H1 (cell line): ENCODE measurements at regions not wholly inside any gene's neighbourhood (a gene's known extent, or its start where the extent isn't known, plus 50 kb on each side); places are given as distances from the start of the nearest gene placed in this dataset.

Experiments used
- CTCF ChIA-PET: fragments of 300-600 bp; sonication (Branson Sonifier 250); formaldehyde crosslinking; loops from one replicate; lab custom pipeline; 2021; ENCODE audit not compliant: partially characterized antibody; lab: Charles Lee
- POLR2A ChIA-PET: fragments of 300-600 bp; sonication (Branson Sonifier 250); formaldehyde crosslinking; loops from one replicate; lab custom pipeline; 2021; ENCODE audit warnings: inconsistent platforms; ENCODE audit not compliant: partially characterized antibody; lab: Charles Lee
- DNase-seq, 2 experiments: peaks; one replicate each; pipeline versions ENCODE4 v3.0.0 to v3.0.0-alpha.2; 2010 to 2022; ENCODE audit warnings: low spot score in 2 of 2, low read depth in 1 of 2, mixed read lengths in 1 of 2
- FAIRE-seq: peaks from 2 replicates; lab custom pipeline; 2011; peaks lifted over from hg19 to GRCh38; lab: Jason Lieb, UNC
- H2AFZ ChIP-seq: 2 replicates; pipeline ENCODE4 v1.8.1; 2012; ENCODE audit warnings: low read length, inconsistent platforms
- H2AK5ac ChIP-seq: 2 replicates; pipeline ENCODE4 v1.6.1; 2013; ENCODE audit warnings: low read depth, low read length
- H2BK120ac ChIP-seq: replicated peaks from 2 replicates; pipeline ENCODE3; 2013; ENCODE audit warnings: low read depth, low read length, inconsistent platforms
- H2BK12ac ChIP-seq: 2 replicates; pipeline ENCODE4 v1.6.1; 2013; ENCODE audit warnings: low read depth, low read length
- H2BK15ac ChIP-seq: 2 replicates; pipeline ENCODE4 v1.6.1; 2013; ENCODE audit warnings: low read length
- H2BK20ac ChIP-seq: 2 replicates; pipeline ENCODE4 v1.6.1; 2013; ENCODE audit warnings: low read length
- H2BK5ac ChIP-seq: 2 replicates; pipeline ENCODE4 v1.6.1; 2013; ENCODE audit warnings: low read depth, low read length
- H3K14ac ChIP-seq: 2 replicates; pipeline ENCODE4 v1.6.1; 2013; ENCODE audit warnings: inconsistent platforms; ENCODE audit not compliant: insufficient read length
- H3K18ac ChIP-seq: 2 replicates; pipeline ENCODE4 v1.6.1; 2013; ENCODE audit warnings: low read length; ENCODE audit errors: extremely low read depth
- H3K23ac ChIP-seq: 2 replicates; pipeline ENCODE4 v1.6.1; 2013; ENCODE audit warnings: inconsistent platforms; ENCODE audit not compliant: insufficient read length
- H3K23me2 ChIP-seq: 2 replicates; pipeline ENCODE4 v1.6.1; 2013; ENCODE audit warnings: low read depth, low read length
- H3K27ac ChIP-seq: 2 replicates; pipeline ENCODE4 v1.6.1; 2011; ENCODE audit warnings: low read depth, low read length, inconsistent platforms
- H3K27me3 ChIP-seq, 4 experiments: replicated peaks in 1 of 4; 1 replicate in 1 of 4; 2 replicates in 3 of 4; pipeline versions ENCODE4 v1.6.1 to v1.8.1; 2011 to 2013; ENCODE audit warnings: low read length in 3 of 4, mild to moderate bottlenecking in 3 of 4, inconsistent platforms in 2 of 4, mixed read lengths in 2 of 4, moderate library complexity in 1 of 4; ENCODE audit not compliant: control insufficient read depth in 3 of 4, insufficient read depth in 3 of 4; ENCODE audit errors: extremely low read depth in 1 of 4
- H3K36me3 ChIP-seq, 4 experiments: 2 replicates each; pipeline versions ENCODE4 v1.6.1 to v1.8.1; 2011 to 2013; ENCODE audit warnings: mild to moderate bottlenecking in 4 of 4, low read length in 3 of 4, moderate library complexity in 2 of 4, control low read depth in 1 of 4, inconsistent platforms in 1 of 4; ENCODE audit not compliant: insufficient read depth in 4 of 4, control insufficient read depth in 2 of 4
- H3K4ac ChIP-seq: replicated peaks from 2 replicates; pipeline ENCODE3; 2013; ENCODE audit warnings: low read length, low read depth, mixed read lengths, inconsistent platforms; ENCODE audit not compliant: insufficient read length
- H3K4me1 ChIP-seq, 4 experiments: replicated peaks in 1 of 4; 1 replicate in 1 of 4; 2 replicates in 3 of 4; pipeline versions ENCODE4 v1.6.1 to v1.8.1; 2011 to 2013; ENCODE audit warnings: low read length in 3 of 4, inconsistent platforms in 2 of 4, mixed read lengths in 1 of 4; ENCODE audit not compliant: insufficient read depth in 4 of 4, control insufficient read depth in 3 of 4
- H3K4me2 ChIP-seq, 2 experiments: 2 replicates each; pipeline versions ENCODE4 v1.6.1 to v1.8.1; 2011 to 2013; ENCODE audit warnings: low read depth in 2 of 2, low read length in 2 of 2, control low read depth in 1 of 2, inconsistent platforms in 1 of 2, mild to moderate bottlenecking in 1 of 2; ENCODE audit not compliant: insufficient read depth in 1 of 2
- H3K4me3 ChIP-seq, 4 experiments: fragments of 200-600, 300-600 bp in 1 of 4; sonication (generic), shearing (Covaris generic), sonication (Bioruptor Twin) in 1 of 4; 2 replicates each; pipeline versions ENCODE4 v1.5.1 to v1.8.1; 2011 to 2016; ENCODE audit warnings: low read length in 4 of 4, low read depth in 3 of 4, control low read depth in 2 of 4, inconsistent platforms in 2 of 4, mild to moderate bottlenecking in 2 of 4, mixed read lengths in 1 of 4, moderate library complexity in 1 of 4; ENCODE audit not compliant: insufficient read depth in 2 of 4; ENCODE audit errors: extremely low read depth in 1 of 4
- H3K56ac ChIP-seq: replicated peaks from 2 replicates; pipeline ENCODE3; 2013; ENCODE audit warnings: low read depth, mild to moderate bottlenecking, mixed read lengths, low read length, inconsistent platforms; ENCODE audit not compliant: insufficient read length
- H3K79me1 ChIP-seq: 2 replicates; pipeline ENCODE4 v1.6.1; 2013; ENCODE audit warnings: low read depth, low read length, control low read depth
- H3K79me2 ChIP-seq, 2 experiments: 2 replicates each; pipeline versions ENCODE4 v1.6.1 to v1.8.1; 2012 to 2013; ENCODE audit warnings: low read length in 2 of 2, mild to moderate bottlenecking in 2 of 2, inconsistent platforms in 1 of 2; ENCODE audit not compliant: insufficient read depth in 2 of 2, control insufficient read depth in 1 of 2
- H3K9ac ChIP-seq, 4 experiments: replicated peaks in 1 of 4; 1 replicate in 1 of 4; 2 replicates in 3 of 4; pipeline versions ENCODE4 v1.6.1 to v1.8.1; 2011 to 2013; ENCODE audit warnings: low read depth in 3 of 4, low read length in 3 of 4, control low read depth in 2 of 4, mild to moderate bottlenecking in 2 of 4, moderate library complexity in 2 of 4, inconsistent platforms in 1 of 4; ENCODE audit errors: extremely low read depth in 1 of 4
- H3K9me3 ChIP-seq, 2 experiments: 2 replicates each; pipeline versions ENCODE4 v1.6.1 to v1.8.1; 2012 to 2013; ENCODE audit warnings: mild to moderate bottlenecking in 2 of 2, moderate library complexity in 2 of 2, control low read depth in 1 of 2, inconsistent platforms in 1 of 2, low read depth in 1 of 2, low read length in 1 of 2, mixed read lengths in 1 of 2; ENCODE audit not compliant: insufficient read depth in 2 of 2
- H4K20me1 ChIP-seq, 2 experiments: replicated peaks in 1 of 2; 2 replicates each; pipeline versions ENCODE3 to v1.8.1; 2011 to 2013; ENCODE audit warnings: inconsistent platforms in 2 of 2, low read length in 2 of 2, mild to moderate bottlenecking in 1 of 2; ENCODE audit not compliant: insufficient read depth in 2 of 2, control insufficient read depth in 1 of 2
- H4K5ac ChIP-seq: 2 replicates; pipeline ENCODE4 v1.6.1; 2013; ENCODE audit warnings: low read length, low read depth, mixed read lengths, inconsistent platforms; ENCODE audit not compliant: insufficient read length
- H4K8ac ChIP-seq: 2 replicates; pipeline ENCODE4 v1.8.0; 2013; ENCODE audit warnings: mild to moderate bottlenecking, moderate library complexity, low read length, inconsistent platforms; ENCODE audit not compliant: insufficient read depth; ENCODE audit errors: extremely low read depth
- H4K91ac ChIP-seq: replicated peaks from 2 replicates; pipeline ENCODE3; 2013; ENCODE audit warnings: low read length, mixed read lengths, inconsistent platforms; ENCODE audit not compliant: insufficient read length
- CEBPB ChIP-seq: IDR thresholded peaks from 2 replicates; pipeline ENCODE4 v1.6.1; 2012; ENCODE audit warnings: low read depth, low read length
- KDM1A ChIP-seq: fragments of 200-600, 300-600 bp; sonication (generic); IDR thresholded peaks from 2 replicates; pipeline ENCODE4 v1.7.1; 2016; ENCODE audit warnings: mild to moderate bottlenecking, low read length, borderline replicate concordance
- TCF12 ChIP-seq: IDR thresholded peaks from 2 replicates; pipeline ENCODE4 v1.6.1; 2011; ENCODE audit warnings: low read depth, mild to moderate bottlenecking, low read length
- WGBS, 2 experiments: shearing (Covaris generic) in 1 of 2; methylation state at CpG; one replicate each; pipeline versions ENCODE4 v1.1.6 to v1.1.7; 2013 to 2015; ENCODE audit warnings: low lambda C conversion rate in 2 of 2, mixed read lengths in 2 of 2, inconsistent platforms in 1 of 2, low coverage in 1 of 2, missing lambda C conversion rate in 1 of 2; ENCODE audit not compliant: insufficient replicate concordance in 2 of 2, insufficient coverage in 1 of 2, insufficient read length in 1 of 2; ENCODE audit errors: extremely low coverage in 1 of 2, missing lambda C conversion rate in 1 of 2; 5-methylcytosine and 5-hydroxymethylcytosine counted together

DNA sequence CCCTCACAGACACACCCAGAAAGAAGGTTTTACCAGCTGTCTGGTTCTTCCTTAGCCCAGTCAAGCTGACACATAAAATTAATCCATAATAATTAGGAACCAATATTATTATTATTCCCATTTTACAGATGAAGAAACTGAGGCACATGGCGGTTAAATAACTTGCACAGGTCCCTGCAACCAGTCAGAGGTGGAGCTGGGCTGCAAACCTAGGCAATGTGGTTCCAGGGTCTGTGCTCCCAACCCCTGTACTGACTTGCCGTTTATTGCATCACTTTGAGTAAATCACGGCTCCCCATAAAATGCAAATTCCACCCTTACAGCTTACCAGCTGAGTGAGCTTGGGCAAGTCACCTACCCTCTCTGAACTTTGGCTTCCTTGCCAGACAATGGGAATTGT lies 179.2 kb upstream of the POU3F1 start:
- no peak overlapping the region for H2AFZ ChIP-seq
- H3K4me1 ChIP-seq: peaks cover 0 to 13% (median 6%) of the 10 kb centered on the region in 4 experiments; a peak in 3 of 7 replicates
- H3K56ac ChIP-seq: no peak overlapping the region
- TF ChIP-seq CEBPB (peak; percentile 42; the same call in 1 of the 2 replicates), TCF12 (no peak), KDM1A (0 out of 2 replicates have a peak, but pooled peaks have one; percentile 35)
- no peak overlapping the region for H3K14ac ChIP-seq
- no peaks in the 10 kb centered on the region for H4K20me1 ChIP-seq
- H3K4me3 ChIP-seq: no peak overlapping the region
- no peak overlapping the region for H3K9ac ChIP-seq
- no peaks in the 10 kb centered on the region for H3K36me3 ChIP-seq
- DNase-seq (no peak), FAIRE-seq (no peak)
- H2BK12ac ChIP-seq: no peak overlapping the region
- H2BK5ac ChIP-seq: no peak overlapping the region; the same call in 1 of the 2 replicates
- no peaks in the 10 kb centered on the region for H3K79me2 ChIP-seq
- peak overlapping the region; percentile 55; the same call in 1 of the 2 replicates for H2BK20ac ChIP-seq
- no peak overlapping the region for H2BK120ac ChIP-seq
- H4K5ac ChIP-seq: no peak overlapping the region
- H3K4me2 ChIP-seq: no peak overlapping the region
- H3K4ac ChIP-seq: peak overlapping the region; percentile 40
- H3K9me3 ChIP-seq: peaks cover 10 to 13% of the 10 kb centered on the region in 2 experiments
- no peak overlapping the region for H2BK15ac ChIP-seq
- no peak overlapping the region for H2AK5ac ChIP-seq
- H4K8ac ChIP-seq: no peak overlapping the region
- H3K18ac ChIP-seq: no peak overlapping the region
- H3K27ac ChIP-seq: no peak overlapping the region
- peaks cover 0 to 6% (median 3%) of the 10 kb centered on the region in 4 experiments; a peak in 3 of 7 replicates for H3K27me3 ChIP-seq
- no peaks in the 10 kb centered on the region for H3K79me1 ChIP-seq
- CTCF ChIA-PET: interaction anchor here (1.4 kb wide), 1 partner anchor 609 kb away, joined by 3 read pairs; no protein-coding TSS in a partner anchor
- POLR2A ChIA-PET: interaction anchor here (1.7 kb wide), 1 partner anchor 45 kb away, joined by 3 read pairs; no protein-coding TSS in a partner anchor
- H3K23me2 ChIP-seq: peaks cover 5% of the 10 kb centered on the region; the same call in 1 of the 2 replicates
- H4K91ac ChIP-seq: no peak overlapping the region
- WGBS, 2 experiments: 91% methylated on average over 3 of the region's 3 CpGs; no CpG with 5 or more reads in 1 of the 2 experiments
- H3K23ac ChIP-seq: no peak overlapping the region
